ENCODE measurements at regions not wholly inside any gene's neighbourhood (a gene's known extent, or its start where the extent isn't known, plus 50 kb on each side); places are given as distances from the start of the nearest gene placed in this dataset.

GRCh38 chr2:150646746-150647145 is 159.3 kb upstream of the RND3 start:
- Histone ChIP-seq H3K9me3 (ENCODE audit: control insufficient read depth in 1 of 2, low read length in 2 of 2) (no peaks in the 10 kb centered on the region), H3K27ac (ENCODE audit: low read depth, low read length) (no peak overlapping the region), H3K27me3 (ENCODE audit: control insufficient read depth in 1 of 2, insufficient read depth in 2 of 2, low read length in 2 of 2) (no peaks in the 10 kb centered on the region), H3K4me1 (ENCODE audit: control insufficient read depth in 1 of 2, insufficient read depth in 2 of 2, low read length in 2 of 2) (no peaks in the 10 kb centered on the region), H3K36me3 (ENCODE audit: control insufficient read depth in 1 of 2, insufficient read depth in 2 of 2, low read length in 2 of 2) (no peaks in the 10 kb centered on the region), H3K9ac (ENCODE audit: low read depth in 1 of 2, low read length in 2 of 2) (no peak overlapping the region), H3K4me3 (ENCODE audit: low read depth in 1 of 2, low read length in 2 of 2) (no peak overlapping the region)

DNA sequence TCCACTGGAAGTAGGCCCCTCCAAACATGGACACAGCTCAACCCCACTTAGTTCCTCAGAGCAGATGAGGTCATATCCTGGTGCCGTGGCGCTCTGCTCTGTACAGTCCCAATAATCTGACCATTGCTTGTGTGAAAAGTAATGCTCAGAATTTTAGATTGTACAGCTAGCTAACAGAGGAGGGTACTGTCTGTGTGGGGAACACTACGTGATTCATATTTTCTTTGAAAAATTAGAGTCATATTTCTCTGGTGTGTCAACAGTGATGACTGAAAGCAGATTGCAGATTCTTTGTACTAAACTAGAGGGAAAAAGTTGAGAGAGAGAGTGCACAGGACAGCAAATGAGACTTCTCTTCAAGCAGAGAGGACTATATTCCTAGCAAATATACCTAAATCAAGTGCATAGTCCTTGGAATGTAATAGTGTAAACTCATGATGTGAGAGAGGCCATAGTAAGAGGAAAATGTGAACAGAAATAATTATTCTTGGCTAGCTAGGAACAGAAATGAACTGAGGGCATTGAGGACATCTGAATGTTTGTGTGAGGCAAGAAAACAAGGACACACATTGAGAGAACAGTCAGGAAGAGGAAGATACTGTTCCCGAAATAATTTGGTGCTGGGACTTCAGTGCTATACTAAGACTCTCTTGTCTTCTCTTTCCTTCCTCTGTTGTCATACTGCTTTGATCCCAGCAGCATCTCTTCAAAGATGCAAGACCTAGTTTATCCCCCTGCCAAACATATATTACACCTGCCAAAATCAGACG is 157.0 kb upstream of the RND3 start:
- H3K36me3 ChIP-seq (ENCODE audit: control insufficient read depth in 1 of 2, insufficient read depth in 2 of 2, low read length in 2 of 2) = no peaks in the 10 kb centered on the region
- H3K4me3 ChIP-seq (ENCODE audit: low read depth in 1 of 2, low read length in 2 of 2) = no peak overlapping the region
- no peaks in the 10 kb centered on the region for H3K27me3 ChIP-seq (ENCODE audit: control insufficient read depth in 1 of 2, insufficient read depth in 2 of 2, low read length in 2 of 2)
- no peak overlapping the region for H3K27ac ChIP-seq (ENCODE audit: low read depth, low read length)
- H3K9ac ChIP-seq (ENCODE audit: low read depth in 1 of 2, low read length in 2 of 2) = no peak overlapping the region
- no peaks in the 10 kb centered on the region for H3K9me3 ChIP-seq (ENCODE audit: control insufficient read depth in 1 of 2, low read length in 2 of 2)
- peaks cover 0 to 6% of the 10 kb centered on the region in 2 donors for H3K4me1 ChIP-seq (ENCODE audit: control insufficient read depth in 1 of 2, insufficient read depth in 2 of 2, low read length in 2 of 2)

DNA sequence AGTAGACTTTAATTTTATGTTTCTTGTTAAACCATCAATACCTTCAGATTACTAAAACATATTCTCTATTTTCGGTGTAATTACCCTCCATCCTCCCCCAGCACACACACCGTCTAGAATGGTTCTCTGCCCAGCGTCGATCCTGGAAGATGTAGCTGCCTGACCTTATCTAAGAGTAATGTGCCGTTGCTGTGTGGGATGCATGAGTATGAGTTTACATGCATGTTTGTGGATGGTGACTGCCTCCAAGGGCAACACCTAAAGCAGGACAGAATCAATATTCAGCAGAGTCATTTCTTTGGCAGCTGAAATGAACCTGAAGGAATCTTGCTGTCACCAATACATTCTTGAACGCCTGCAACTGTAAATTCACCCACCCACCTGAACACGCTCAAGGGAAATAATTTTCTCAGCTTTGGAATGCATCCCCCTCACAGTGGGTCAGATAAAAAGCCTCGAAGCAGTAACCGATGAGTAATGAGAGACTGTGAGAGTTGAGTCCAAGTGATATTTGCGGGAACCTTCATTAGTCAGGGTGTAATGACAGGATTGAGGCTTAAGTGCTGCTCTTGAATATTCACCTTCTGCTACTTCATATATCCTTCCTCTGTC is 155.8 kb upstream of the RND3 start:
- H3K9ac ChIP-seq (ENCODE audit: low read depth in 1 of 2, low read length in 2 of 2) = no peak overlapping the region
- peaks cover 0 to 6% of the 10 kb centered on the region in 2 donors for H3K4me1 ChIP-seq (ENCODE audit: control insufficient read depth in 1 of 2, insufficient read depth in 2 of 2, low read length in 2 of 2)
- H3K9me3 ChIP-seq (ENCODE audit: control insufficient read depth in 1 of 2, low read length in 2 of 2) = no peaks in the 10 kb centered on the region
- no peaks in the 10 kb centered on the region for H3K27me3 ChIP-seq (ENCODE audit: control insufficient read depth in 1 of 2, insufficient read depth in 2 of 2, low read length in 2 of 2)
- no peak overlapping the region for H3K4me3 ChIP-seq (ENCODE audit: low read depth in 1 of 2, low read length in 2 of 2)
- no peaks in the 10 kb centered on the region for H3K36me3 ChIP-seq (ENCODE audit: control insufficient read depth in 1 of 2, insufficient read depth in 2 of 2, low read length in 2 of 2)
- no peak overlapping the region for H3K27ac ChIP-seq (ENCODE audit: low read depth, low read length)

GRCh38 chr2:150640039-150640438 is 152.6 kb upstream of the RND3 start:
- H3K4me1 ChIP-seq (ENCODE audit: control insufficient read depth in 1 of 2, insufficient read depth in 2 of 2, low read length in 2 of 2) = peaks cover 0 to 6% of the 10 kb centered on the region in 2 donors
- no peaks in the 10 kb centered on the region for H3K27me3 ChIP-seq (ENCODE audit: control insufficient read depth in 1 of 2, insufficient read depth in 2 of 2, low read length in 2 of 2)
- H3K9ac ChIP-seq (ENCODE audit: low read depth in 1 of 2, low read length in 2 of 2) = no peak overlapping the region
- H3K9me3 ChIP-seq (ENCODE audit: control insufficient read depth in 1 of 2, low read length in 2 of 2) = no peaks in the 10 kb centered on the region
- H3K27ac ChIP-seq (ENCODE audit: low read depth, low read length) = no peak overlapping the region
- H3K36me3 ChIP-seq (ENCODE audit: control insufficient read depth in 1 of 2, insufficient read depth in 2 of 2, low read length in 2 of 2) = no peaks in the 10 kb centered on the region
- H3K4me3 ChIP-seq (ENCODE audit: low read depth in 1 of 2, low read length in 2 of 2) = peak overlapping the region in 1 of 2 donors; percentile 40

DNA sequence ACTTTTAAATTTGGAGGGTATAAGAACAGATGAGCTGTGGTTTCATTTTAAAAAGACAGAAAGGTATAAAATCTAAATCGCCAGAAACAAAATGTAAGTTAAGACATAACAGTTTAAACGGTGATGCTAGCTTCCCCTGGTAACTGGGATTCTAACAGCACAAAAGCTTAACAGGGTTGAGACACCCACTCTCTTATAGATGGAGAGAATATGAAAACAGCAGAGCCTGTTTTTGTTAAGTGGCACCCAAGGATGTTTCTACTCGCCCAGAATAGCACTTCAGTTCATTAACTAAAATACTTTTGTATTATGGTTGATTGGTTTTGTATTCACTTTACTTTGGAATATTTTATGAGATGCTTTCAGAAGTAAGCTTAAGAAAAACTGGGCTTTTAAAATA is 151.9 kb upstream of the RND3 start:
- H3K9ac ChIP-seq (ENCODE audit: low read depth in 1 of 2, low read length in 2 of 2) = no peak overlapping the region
- H3K27me3 ChIP-seq (ENCODE audit: control insufficient read depth in 1 of 2, insufficient read depth in 2 of 2, low read length in 2 of 2) = no peaks in the 10 kb centered on the region
- H3K27ac ChIP-seq (ENCODE audit: low read depth, low read length) = no peak overlapping the region
- H3K4me1 ChIP-seq (ENCODE audit: control insufficient read depth in 1 of 2, insufficient read depth in 2 of 2, low read length in 2 of 2) = peaks cover 0 to 6% of the 10 kb centered on the region in 2 donors
- H3K4me3 ChIP-seq (ENCODE audit: low read depth in 1 of 2, low read length in 2 of 2) = no peak overlapping the region
- no peaks in the 10 kb centered on the region for H3K36me3 ChIP-seq (ENCODE audit: control insufficient read depth in 1 of 2, insufficient read depth in 2 of 2, low read length in 2 of 2)
- H3K9me3 ChIP-seq (ENCODE audit: control insufficient read depth in 1 of 2, low read length in 2 of 2) = no peaks in the 10 kb centered on the region

DNA sequence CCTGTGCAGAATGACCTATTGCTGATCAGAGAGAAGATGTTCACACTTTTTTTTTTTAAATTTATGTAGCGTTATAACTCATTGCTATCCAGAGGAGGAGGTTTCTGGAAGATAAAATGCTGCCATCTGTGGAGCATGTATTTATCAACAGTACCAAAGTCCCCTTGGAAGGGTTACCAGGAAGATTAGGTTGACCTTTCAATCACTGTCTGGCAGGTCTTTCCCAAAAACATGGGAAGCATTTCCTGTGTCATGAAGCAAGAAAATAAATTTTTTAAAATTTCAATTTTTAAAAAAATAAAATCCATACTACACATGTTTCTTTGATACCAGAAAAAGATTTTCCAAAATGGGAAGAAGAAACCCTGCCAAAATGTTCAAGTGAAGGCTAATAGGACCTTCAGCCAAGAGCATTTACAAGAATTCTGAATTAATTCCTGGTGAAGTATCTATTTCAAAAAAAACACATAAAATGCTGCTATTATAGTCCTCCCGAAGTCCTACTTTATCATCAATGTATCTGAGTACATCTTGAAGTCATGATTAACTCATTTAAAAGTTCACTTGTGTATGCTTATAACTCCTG is 143.9 kb upstream of the RND3 start:
- Histone ChIP-seq H3K9ac (ENCODE audit: low read depth in 1 of 2, low read length in 2 of 2) (no peak overlapping the region), H3K27me3 (ENCODE audit: control insufficient read depth in 1 of 2, insufficient read depth in 2 of 2, low read length in 2 of 2) (no peaks in the 10 kb centered on the region), H3K36me3 (ENCODE audit: control insufficient read depth in 1 of 2, insufficient read depth in 2 of 2, low read length in 2 of 2) (no peaks in the 10 kb centered on the region), H3K4me3 (ENCODE audit: low read depth in 1 of 2, low read length in 2 of 2) (no peak overlapping the region), H3K27ac (ENCODE audit: low read depth, low read length) (no peak overlapping the region), H3K9me3 (ENCODE audit: control insufficient read depth in 1 of 2, low read length in 2 of 2) (no peaks in the 10 kb centered on the region), H3K4me1 (ENCODE audit: control insufficient read depth in 1 of 2, insufficient read depth in 2 of 2, low read length in 2 of 2) (no peaks in the 10 kb centered on the region)

DNA sequence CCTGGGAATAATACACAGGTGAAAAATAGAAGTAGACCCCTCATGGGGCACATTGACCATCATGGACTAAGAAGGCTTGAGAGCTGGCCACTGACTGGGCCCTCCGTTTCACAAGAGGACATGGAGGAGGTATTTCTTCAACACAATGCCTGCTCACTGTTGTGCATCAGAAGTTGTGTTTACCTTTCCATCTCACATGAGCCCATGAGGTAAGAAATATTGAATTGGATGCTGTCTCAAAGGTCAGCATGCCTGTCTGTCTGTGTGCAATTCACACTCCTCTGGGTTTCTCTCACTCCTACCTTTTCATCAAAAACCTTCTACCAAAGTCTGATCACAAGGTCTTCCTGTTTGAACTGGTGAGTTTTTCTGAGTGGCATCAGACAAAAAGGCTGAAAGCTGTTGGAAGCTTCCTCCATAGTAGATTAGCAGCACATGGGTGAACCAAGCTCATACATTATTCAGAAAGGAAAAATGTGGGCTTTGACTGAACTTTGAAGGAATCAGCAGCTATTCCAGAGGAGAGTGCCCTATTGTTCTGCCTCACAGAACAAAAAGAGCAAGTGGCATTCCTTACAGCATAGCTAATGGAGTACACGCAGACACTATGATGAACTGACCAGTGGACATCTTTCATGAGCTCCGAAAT is 143.2 kb upstream of the RND3 start:
- H3K36me3 ChIP-seq (ENCODE audit: control insufficient read depth in 1 of 2, insufficient read depth in 2 of 2, low read length in 2 of 2) = no peaks in the 10 kb centered on the region
- no peaks in the 10 kb centered on the region for H3K9me3 ChIP-seq (ENCODE audit: control insufficient read depth in 1 of 2, low read length in 2 of 2)
- no peak overlapping the region for H3K9ac ChIP-seq (ENCODE audit: low read depth in 1 of 2, low read length in 2 of 2)
- no peak overlapping the region for H3K4me3 ChIP-seq (ENCODE audit: low read depth in 1 of 2, low read length in 2 of 2)
- H3K27me3 ChIP-seq (ENCODE audit: control insufficient read depth in 1 of 2, insufficient read depth in 2 of 2, low read length in 2 of 2) = no peaks in the 10 kb centered on the region
- H3K4me1 ChIP-seq (ENCODE audit: control insufficient read depth in 1 of 2, insufficient read depth in 2 of 2, low read length in 2 of 2) = no peaks in the 10 kb centered on the region
- peak overlapping the region; percentile 8 for H3K27ac ChIP-seq (ENCODE audit: low read depth, low read length)

GRCh38 chr2:150627526-150627925 is 140.1 kb upstream of the RND3 start:
- H3K4me3 ChIP-seq (ENCODE audit: low read depth in 1 of 2, low read length in 2 of 2) = no peak overlapping the region
- H3K36me3 ChIP-seq (ENCODE audit: control insufficient read depth in 1 of 2, insufficient read depth in 2 of 2, low read length in 2 of 2) = no peaks in the 10 kb centered on the region
- H3K27ac ChIP-seq (ENCODE audit: low read depth, low read length) = no peak overlapping the region
- H3K9ac ChIP-seq (ENCODE audit: low read depth in 1 of 2, low read length in 2 of 2) = no peak overlapping the region
- no peaks in the 10 kb centered on the region for H3K9me3 ChIP-seq (ENCODE audit: control insufficient read depth in 1 of 2, low read length in 2 of 2)
- no peaks in the 10 kb centered on the region for H3K4me1 ChIP-seq (ENCODE audit: control insufficient read depth in 1 of 2, insufficient read depth in 2 of 2, low read length in 2 of 2)
- H3K27me3 ChIP-seq (ENCODE audit: control insufficient read depth in 1 of 2, insufficient read depth in 2 of 2, low read length in 2 of 2) = no peaks in the 10 kb centered on the region

GRCh38 chr2:150626934-150627411 is 139.5 kb upstream of the RND3 start:
- Histone ChIP-seq H3K9me3 (ENCODE audit: control insufficient read depth in 1 of 2, low read length in 2 of 2) (no peaks in the 10 kb centered on the region), H3K27ac (ENCODE audit: low read depth, low read length) (no peak overlapping the region), H3K9ac (ENCODE audit: low read depth in 1 of 2, low read length in 2 of 2) (no peak overlapping the region), H3K4me1 (ENCODE audit: control insufficient read depth in 1 of 2, insufficient read depth in 2 of 2, low read length in 2 of 2) (no peaks in the 10 kb centered on the region), H3K4me3 (ENCODE audit: low read depth in 1 of 2, low read length in 2 of 2) (no peak overlapping the region), H3K27me3 (ENCODE audit: control insufficient read depth in 1 of 2, insufficient read depth in 2 of 2, low read length in 2 of 2) (no peaks in the 10 kb centered on the region), H3K36me3 (ENCODE audit: control insufficient read depth in 1 of 2, insufficient read depth in 2 of 2, low read length in 2 of 2) (no peaks in the 10 kb centered on the region)

DNA sequence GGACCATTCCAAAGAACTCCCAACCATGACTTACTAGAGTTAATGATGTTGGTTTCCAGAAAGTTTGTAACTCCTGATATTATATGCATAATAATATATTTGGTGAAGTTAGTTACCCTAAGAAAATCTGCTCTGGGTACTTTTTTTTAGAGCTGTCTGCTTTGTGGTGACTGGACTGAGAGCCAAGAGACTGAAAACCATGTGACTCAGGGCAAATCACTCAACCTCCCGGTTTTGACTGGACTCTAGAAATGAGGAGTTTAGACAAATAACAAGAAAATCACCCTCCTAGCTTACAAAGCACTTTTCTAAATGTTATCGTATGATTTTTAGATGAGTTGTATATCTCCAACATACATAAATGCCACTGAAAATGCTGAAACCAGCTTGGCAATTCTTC is 138.3 kb upstream of the RND3 start:
- no peak overlapping the region for H3K9ac ChIP-seq (ENCODE audit: low read depth in 1 of 2, low read length in 2 of 2)
- no peaks in the 10 kb centered on the region for H3K36me3 ChIP-seq (ENCODE audit: control insufficient read depth in 1 of 2, insufficient read depth in 2 of 2, low read length in 2 of 2)
- H3K9me3 ChIP-seq (ENCODE audit: control insufficient read depth in 1 of 2, low read length in 2 of 2) = no peaks in the 10 kb centered on the region
- no peak overlapping the region for H3K4me3 ChIP-seq (ENCODE audit: low read depth in 1 of 2, low read length in 2 of 2)
- H3K4me1 ChIP-seq (ENCODE audit: control insufficient read depth in 1 of 2, insufficient read depth in 2 of 2, low read length in 2 of 2) = no peaks in the 10 kb centered on the region
- no peak overlapping the region for H3K27ac ChIP-seq (ENCODE audit: low read depth, low read length)
- H3K27me3 ChIP-seq (ENCODE audit: control insufficient read depth in 1 of 2, insufficient read depth in 2 of 2, low read length in 2 of 2) = no peaks in the 10 kb centered on the region
